GM19238 (cell line): ENCODE measurements at regions not wholly inside any gene's neighbourhood (a gene's known extent, or its start where the extent isn't known, plus 50 kb on each side); places are given as distances from the start of the nearest gene placed in this dataset.
"Not testable (repeated sequence)": the region's sequence is repeated elsewhere in the genome, so short reads cannot be mapped to it uniquely, and the experiment has no call there.

ENCODE experiments used
- DNase-seq: peaks from one replicate; pipeline ENCODE4 v3.0.0; 2011; ENCODE audit warnings: low spot score; ENCODE audit not compliant: insufficient read length

GRCh38 chrX:9377216-9377615, 87.6 kb upstream of the TBL1X start:
- DNase-seq, result not testable (repeated sequence)

DNA sequence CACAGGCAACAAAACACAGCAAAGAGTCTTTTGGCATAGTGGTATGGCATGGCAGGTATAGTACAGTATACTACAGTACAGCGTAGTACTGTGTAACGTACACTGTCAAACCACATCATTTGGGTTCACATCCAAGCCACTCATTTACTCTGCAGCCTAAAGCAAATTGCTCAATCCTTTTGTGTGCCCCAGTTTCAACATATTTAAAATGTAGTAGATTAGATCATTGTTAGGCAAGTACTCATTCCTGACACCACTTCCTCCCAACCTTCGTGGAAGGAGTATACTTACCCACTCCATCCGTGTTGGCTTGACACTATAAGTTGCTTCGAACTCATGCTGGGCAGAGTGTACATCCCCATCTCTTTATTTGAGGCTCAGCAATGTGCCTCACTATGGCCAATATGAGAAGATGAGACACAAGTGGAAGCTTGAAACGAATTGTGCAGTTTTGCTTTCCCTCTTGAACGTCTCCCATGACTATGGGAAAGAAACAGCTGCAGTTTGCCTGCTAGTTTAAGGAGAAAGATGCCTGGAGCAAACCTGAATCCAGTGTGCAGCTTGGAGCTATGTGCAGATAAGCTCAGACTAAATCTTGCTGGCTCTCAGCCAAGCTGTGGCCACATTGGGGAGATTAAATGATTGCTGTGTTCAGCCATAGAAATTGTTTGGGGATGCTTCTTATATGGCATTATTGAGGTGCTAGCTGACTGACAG, 85.7 kb upstream of the TBL1X start:
- no peak for DNase-seq

DNA sequence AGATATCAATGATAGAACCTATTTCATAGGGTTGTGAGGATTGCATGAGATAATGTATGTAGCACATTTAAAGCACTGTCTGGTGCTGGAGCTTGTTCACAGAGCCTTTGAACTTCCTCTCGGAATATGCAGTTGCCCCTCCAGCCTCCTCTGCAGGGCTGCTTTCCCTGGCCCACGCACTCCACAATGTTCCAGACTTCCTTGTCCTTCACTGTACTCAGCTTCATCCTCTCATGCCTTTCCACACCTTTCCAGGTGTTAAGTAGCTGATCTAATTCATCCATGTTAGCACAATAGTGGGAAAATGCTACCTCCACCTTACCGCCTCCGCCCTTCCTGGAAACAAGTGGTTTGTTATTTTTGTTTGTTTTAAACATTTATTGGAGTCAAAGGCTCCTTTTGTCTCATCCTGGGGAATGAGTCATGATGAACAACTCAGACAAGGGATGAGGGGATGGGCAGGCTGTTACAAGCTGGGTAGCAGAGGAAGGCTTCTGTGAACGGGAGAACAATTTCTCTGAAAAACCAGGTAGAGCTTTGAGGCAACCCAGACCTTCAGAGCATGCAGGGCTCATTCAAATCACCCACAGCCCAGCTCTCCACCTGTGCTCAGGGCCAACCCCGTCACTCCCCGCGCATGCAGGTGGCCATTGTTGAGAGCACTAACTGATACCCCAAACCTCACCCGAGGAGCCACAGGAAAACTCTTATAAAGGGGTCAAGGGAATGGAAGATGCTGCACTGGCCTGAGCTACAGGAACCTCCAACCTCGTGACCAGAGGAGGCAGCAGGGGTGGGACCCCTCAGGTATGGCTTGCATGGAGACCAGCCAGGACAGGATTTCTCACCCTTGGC, 84.9 kb upstream of the TBL1X start:
- no peak for DNase-seq

DNA sequence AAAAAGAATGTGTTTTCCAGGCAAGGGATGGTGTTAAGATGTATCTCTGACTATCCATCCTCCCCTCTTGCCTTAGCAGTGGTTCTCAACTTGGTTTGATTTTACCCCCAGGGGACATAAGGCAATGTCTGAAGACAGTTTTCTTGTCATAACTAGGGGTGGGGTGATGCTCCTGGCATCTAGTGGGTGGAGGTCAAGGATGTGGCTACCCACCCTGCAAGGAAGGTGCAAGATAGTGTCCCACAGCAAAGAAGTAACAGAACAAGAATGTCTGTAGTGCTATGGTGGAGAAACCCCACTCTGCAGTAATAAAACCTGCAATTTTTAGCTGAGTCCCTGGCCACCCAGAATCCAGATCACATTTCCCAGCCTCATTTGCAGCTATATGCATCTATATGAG, 81.2 kb upstream of the TBL1X start:
- DNase-seq, result no peak

DNA sequence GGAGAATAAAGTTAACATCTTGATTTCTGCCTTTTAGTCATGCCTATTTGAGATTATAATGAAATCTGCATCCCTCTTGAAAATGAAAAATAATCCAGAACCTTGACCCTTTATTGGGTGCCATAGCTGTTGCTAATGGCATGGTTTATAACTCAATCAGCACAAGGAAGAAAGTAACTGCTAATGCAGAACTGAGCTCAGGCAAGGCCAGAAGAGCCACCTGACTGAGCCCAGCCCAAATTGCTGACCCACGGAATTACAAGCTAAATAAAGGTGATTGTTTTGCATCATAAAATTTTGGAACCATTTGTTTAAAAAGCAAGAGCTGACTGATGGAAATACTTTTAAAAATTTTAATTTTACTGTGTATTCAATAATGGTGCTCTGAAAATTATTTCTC, 76.4 kb upstream of the TBL1X start:
- DNase-seq, result no peak

- no peak for DNase-seq
These were observed 74.7 kb upstream of the TBL1X start for GRCh38 chrX:9390121-9390520.

DNA sequence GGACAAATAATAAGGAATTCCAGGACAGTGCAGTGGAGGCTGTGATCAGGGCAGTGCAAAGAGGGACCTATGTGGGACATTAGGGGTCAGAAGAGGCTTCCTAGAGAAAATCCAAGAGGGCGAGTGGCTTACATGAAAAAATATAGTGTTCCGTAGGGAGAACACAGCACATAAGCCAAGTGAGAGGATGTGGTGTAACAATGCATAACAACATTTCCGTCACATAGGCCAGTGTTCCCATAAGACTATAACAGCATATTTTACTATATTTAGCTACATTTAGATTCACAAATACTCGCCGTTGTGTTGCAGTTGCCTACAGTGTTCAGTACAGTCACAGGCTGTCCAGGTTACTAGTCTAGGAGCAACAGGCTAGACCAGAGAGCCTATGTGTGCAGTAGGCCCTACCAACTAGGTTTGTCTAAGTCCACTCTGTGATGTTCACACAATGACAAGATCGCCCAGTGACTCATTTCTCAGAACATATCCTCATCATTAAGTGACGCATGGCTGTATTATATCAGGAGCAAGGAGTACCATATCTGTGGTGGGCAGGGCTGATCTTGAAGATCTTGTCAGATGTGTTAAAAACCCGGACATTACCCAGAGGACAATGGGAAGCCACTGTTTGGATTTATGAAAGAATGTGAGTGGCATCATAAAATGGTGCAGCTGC, 74.0 kb upstream of the TBL1X start:
- no peak for DNase-seq

- no peak for DNase-seq
These were observed 72.4 kb upstream of the TBL1X start for GRCh38 chrX:9392445-9392844.

DNA sequence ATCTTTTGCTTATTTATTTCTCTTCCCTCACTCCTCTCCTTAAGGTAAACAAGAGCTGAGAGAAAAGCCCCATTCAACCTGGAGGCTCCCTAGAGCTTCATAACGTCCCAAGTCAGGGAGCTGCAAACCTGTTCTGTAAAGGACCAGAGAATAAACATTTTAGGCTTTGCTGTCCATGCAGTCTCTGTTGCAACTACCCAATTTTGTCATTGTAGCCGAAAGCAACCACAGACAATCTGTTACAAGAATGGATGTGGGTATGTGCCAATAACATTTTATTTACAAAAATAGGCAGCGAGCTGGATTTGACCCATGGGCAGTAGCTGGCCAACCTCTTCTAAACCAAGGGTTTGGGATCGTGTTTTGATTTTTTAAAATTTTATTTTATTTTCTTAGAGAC, 71.3 kb upstream of the TBL1X start:
- DNase-seq, result no peak

- DNase-seq, result no peak
These were observed 70.6 kb upstream of the TBL1X start for GRCh38 chrX:9394212-9394611.

- DNase-seq, result no peak
These were observed 67.9 kb upstream of the TBL1X start for GRCh38 chrX:9396930-9397329.

- DNase-seq, result no peak
These were observed 63.8 kb upstream of the TBL1X start for GRCh38 chrX:9401051-9401450.

GRCh38 chrX:9403374-9403773, 61.5 kb upstream of the TBL1X start:
- no peak for DNase-seq

- not testable (repeated sequence) for DNase-seq
These were observed 59.2 kb upstream of the TBL1X start for GRCh38 chrX:9405635-9406034.

- DNase-seq, result not testable (repeated sequence)
These were observed 54.0 kb upstream of the TBL1X start for GRCh38 chrX:9410889-9411288.

DNA sequence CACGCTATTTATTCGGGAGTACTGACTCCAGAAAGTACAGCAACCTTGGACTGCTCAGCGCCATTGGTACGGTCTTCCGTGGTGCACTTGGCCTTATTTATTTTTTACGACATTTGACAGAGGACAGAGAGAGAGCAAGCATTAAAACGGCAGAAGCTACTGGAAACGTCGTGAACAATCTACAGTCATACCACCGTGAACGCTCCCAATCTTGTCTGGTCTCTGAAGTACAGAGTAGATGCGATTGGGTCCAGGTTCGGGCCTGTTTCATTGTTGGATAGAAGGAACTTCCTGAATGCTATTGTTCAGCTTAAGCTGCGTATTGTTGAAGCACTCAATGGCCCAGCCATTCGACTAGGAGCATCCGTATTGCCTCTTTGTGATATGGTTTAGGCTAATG, 53.2 kb upstream of the TBL1X start:
- DNase-seq, result not testable (repeated sequence)

GRCh38 chrX:9414416-9414815, 50.4 kb upstream of the TBL1X start:
- no peak for DNase-seq
